Erythroblast (primary cell): ENCODE measurements at regions not wholly inside any gene's neighbourhood (a gene's known extent, or its start where the extent isn't known, plus 50 kb on each side); places are given as distances from the start of the nearest gene placed in this dataset.

Source experiments
- GATA1 ChIP-seq: IDR thresholded peaks from 2 replicates; pipeline ENCODE4 v1.6.1; 2011; ENCODE audit warnings: low read depth, mild to moderate bottlenecking, control low read depth, low read length, moderate library complexity
- POLR2A ChIP-seq: IDR thresholded peaks from 2 replicates; pipeline ENCODE4 v1.6.1; 2011; ENCODE audit warnings: mild to moderate bottlenecking, low read length

DNA sequence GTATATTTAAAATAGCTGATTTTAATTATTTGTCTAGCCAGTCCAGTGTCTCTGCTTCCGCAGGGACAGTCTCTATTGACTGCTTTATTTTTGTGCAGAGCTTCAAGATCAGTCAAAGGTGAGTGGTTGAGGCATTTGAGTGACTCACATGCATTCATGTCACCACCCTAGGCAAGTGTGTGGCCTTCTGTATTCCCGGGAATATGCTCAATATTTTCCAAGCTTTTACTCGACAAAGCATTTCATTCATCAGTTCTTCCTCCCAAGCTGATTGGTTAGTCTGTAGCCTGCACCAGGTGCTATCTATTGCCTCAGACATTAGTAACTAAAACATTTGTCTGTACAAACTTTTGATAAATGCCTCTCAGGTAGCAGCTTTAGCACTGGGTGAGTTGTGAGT is 471.5 kb upstream of the NRG3 start:
- TF ChIP-seq POLR2A (no peak), GATA1 (no peak)
